ENCODE measurements at regions not wholly inside any gene's neighbourhood (a gene's known extent, or its start where the extent isn't known, plus 50 kb on each side); places are given as distances from the start of the nearest gene placed in this dataset.

DNA sequence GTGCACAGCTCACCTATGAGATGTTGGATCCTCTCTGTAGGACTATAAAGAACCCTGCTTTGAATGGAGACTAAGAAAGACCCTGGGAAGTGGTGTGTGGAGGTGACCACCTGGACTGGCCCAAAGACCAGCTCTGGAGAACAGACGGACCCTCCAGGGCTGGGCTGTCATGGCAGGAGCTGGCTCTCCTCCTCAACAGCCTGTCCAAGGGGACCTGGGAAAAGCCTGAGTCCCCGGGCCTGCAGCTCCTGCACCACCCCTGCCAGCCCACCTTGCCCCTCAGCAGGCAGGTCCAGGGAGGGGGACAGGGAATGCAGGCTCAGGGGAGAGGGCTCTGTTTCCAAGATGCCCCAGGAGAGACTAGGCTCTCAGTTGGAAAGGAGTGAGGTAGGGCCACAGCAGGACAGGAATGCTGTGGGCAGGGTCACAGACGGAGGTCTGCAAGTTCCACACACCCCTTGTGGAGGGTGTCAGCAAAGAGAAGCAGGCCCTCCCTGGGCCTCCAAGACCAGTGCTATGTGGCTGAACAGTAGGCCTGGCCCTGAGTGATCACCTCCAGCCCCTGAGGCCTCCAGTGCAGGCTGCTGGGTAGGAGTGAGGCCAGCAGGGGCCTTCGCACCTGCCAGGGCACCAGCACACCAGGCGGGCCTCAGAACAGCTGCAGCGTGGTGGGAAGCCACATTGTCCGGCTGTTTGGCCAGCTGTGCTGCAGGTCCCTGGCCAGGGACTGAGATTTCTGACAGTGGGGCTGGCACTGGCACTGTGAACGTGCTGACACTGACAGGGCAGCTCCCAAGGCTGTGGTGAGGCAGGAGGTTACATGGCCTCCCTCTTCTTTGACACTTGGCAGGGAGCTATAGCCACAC, 86.4 kb upstream of the OTOS start:
- DNase-seq (ENCODE audit: low read depth) = no peak

DNA sequence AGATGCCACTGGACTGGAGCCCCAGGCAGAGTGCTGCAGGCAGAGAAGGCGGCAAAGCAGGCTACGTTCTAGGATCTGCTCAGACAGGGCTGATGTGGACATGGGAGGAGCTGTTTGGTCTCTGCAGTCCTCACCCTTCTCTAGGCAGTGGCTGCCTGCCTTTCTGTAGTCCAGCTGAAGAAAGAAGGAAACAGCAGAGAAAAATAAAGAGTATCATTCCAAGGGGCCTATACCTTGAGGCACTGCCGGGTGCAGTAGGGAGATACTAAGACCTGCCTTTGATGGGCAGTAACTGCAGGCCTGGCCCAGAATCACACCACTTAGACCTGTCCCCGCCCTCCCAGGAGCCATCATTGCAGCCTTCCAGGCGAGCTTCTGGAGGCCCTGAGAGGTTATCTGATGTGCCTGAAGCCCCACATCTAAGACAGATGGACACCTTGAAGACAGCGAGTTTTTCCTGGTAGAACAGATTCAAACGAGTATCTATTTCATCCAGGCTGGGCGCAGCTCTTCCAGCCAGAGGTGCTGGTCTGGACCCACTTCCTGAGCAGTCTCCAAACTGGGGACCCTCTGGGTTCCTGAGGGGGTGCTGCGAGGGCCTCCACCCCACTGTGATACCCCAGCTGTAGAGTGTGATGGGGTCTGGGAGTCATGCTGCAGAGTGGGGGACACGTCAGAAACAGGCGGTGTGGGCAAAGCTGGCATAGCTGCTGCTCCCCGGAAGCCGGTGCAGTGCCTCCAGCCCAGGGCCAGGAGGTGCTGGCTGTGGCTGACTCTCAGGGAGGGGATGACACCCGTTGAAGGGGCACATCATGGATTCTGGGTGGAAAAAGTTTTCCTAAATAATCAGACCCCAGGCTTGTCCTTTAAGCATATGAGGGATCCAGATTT, 87.3 kb upstream of the OTOS start:
- DNase-seq (ENCODE audit: low read depth) = no peak

DNA sequence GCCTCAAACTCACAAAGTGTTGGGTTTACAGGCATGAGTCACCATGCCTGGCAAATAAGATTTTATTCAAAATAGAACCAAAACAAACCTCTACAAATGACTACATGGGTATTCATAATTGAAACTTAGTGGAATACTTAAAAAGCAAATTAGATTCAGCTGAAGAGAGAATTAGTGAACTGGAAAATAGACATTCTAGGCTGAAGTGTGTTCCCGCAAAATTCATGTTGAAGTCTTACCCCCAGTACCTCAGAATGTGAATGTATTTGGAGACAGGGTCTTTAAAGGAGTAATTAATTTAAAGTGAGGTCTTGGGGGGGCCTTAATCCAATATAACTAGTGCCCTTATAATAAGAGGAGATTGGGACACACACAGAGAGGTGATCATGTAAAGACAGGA, 88.5 kb upstream of the OTOS start:
- DNase-seq (ENCODE audit: low read depth) = no peak

DNA sequence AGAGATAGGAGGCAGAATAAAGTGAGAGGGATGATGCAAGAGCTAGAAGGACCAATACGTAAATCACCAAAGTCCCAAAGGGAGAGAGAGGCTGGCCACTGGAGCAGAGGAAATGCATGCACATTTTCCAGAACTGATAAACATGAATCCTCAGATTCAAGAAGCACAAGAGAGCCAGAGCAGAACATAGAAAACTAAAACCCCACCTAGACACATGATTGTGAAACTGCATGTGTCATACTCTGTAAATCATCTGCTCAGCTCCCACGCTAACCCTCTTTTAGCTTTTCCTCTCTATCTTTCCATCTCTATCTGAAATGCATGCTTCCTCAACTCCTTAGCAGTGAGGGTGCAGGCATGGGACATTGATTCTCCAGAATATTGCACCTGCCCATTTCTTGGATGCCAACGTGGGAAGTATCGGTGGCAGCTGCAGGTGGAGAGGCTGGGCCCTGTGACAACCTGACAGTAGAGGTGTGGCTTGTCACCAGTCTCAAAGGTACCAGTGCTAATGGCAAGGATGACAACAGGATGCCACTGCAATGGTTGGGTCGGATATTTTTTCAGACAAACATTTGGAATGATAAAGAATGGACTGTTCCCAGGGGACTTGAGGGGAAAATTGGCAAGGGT, 89.3 kb upstream of the OTOS start:
- DNase-seq (ENCODE audit: low read depth) = no peak

DNA sequence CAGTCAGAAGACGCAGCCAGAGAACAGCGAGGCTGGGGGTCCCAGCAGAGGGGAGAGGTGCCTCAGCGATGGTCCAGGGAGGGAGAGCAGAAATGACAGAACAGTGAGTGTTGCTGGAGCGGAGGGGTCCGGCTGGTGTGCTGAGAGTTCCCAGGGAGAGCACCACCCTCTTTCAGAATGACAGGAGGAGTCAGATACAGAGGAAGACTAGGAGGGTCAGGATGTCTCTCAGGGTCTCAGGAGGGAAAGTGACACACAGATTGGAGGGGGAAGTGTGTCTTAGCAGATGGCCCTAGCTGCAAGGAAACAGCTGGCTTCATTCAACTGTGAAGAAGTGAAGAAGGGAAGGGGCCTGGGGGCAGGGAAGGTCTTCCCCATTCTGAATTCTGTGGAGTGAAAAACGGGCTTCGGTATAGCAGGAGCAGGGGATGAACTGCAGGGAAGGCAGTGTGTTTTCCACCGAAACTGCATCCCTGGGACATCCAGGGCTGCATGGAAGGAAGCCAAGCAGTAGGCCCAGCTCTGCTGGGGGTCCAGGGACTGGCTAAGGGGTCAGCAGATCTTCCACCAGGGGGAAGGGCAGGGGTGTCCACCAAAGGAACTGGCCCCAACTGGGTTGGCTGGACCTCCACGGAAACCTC, 90.0 kb upstream of the OTOS start:
- DNase-seq (ENCODE audit: low read depth) = no peak

DNA sequence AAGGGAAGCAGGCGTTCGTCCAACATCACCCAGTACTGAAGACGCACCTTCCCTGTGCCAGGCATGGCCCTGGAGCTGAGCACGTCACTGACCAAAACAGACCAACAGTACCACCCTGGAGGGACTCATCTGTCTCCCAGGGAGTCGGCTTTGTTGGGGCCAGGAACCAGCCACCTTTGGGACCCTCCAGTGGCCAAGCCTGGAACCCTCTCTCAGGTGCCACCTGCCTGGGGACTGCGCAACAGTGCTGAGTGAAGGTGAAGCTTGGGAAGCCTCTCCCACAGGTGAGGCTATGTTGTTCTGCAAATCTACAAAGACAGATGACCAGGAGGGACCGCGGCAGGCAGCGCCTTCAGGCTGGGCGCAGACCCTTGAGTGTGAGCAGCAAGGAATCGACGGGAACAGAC, 91.4 kb upstream of the OTOS start:
- no peak for DNase-seq (ENCODE audit: low read depth)

DNA sequence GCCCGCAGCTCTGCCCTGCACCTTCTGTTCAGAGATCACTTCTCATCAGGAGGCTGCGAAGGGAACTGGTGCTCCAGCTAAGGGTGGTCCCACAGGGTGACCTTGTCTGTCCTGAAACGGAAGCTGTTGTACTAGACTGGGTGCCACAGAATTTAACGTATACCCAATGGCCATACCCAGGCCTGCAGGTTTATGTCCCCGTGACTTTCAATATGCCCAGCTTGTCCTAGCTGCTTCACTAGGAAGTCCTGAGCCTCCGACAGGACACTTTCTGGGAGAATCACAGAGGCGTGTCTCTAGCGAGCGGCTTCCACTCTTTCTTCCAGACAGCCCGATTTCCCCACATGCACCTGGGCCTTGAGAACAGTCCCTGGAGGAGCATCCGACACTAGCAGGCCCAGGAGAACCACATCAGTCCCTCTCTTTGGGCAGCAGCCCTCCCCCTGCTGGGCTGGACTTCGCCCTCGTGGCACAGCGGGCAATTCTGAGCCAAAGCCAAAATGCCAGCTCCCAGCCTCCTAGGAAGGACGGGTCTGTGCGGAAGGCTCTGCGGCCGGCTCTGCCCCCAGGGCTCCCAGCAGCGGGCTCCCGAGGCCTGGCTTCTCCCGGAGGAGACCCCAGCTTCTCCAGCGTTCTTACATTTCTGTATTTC, 91.9 kb upstream of the OTOS start:
- DNase-seq (ENCODE audit: low read depth) = no peak

DNA sequence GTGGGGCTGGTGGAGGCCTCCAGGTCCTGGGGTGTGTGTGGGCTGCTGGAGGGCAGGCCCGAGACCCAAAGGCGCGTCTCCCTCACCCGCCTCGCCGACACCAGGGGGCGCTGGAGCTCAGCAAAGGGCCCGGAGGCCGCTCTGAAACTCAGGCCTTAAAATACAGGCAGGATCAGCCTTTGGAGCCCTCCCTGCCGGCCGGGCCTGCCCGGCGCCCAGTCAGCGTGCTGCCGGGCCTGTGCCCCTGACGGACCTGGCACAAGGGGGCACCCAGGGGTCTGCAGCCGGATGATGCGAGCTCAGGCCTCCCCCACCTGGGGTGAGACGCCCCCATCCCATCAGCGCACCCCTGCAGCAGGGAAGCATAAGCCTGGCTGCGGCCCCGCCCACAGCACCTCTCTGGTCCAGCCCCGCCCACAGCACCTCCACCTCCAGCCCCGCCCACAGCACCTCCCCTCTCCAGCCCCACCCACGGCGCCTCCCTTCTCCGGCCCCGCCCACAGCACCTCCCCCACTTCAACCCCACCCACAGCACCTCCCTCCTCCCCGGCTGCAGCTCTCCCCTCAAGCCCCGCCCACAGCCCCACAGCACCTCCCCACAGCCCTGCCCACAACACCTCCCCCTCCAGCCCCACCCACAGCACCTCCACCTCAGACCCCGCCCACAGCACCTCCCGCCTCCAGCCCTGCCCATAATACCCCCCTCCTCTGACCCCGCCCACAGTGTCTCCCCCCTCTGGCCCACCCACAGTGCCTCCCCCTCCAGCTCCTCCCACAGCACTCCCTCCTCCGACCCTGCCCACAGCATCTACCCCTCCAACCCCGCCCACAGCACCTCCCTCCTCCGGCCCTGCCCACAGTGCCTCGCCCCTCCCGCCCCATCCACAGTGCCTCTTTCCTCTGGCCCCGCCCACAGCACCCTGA, 92.8 kb upstream of the OTOS start:
- peak; percentile 52 for DNase-seq (ENCODE audit: low read depth)

DNA sequence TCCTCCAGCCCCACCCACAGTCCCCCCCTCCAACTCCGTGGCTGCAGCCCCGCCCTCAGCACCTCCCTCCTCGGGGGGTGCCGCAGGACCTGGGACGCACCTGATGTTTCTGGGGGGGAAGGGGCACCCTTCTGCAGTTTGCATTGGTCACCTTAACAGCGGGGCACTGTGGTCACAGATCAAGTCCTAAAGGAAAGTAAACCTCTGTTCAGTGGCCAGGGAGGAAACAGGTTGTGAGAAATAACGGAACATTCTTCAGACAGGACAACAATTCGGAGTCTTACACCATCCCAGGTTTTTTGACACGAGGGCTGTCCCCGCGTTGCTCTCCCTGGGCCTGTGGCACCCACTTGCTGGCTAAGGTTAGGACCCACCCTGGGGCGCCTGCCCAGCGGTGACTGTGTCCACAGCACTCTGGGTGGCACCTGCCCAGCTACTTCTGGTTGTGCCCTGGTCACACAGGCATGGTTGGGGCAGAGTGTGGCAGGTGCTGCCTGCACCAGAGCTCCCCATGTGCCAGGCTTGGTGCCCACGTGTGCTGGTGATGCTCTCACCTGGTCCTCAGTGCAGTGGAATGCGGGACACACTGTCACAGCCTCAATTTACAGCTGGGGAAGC, 93.5 kb upstream of the OTOS start:
- DNase-seq (ENCODE audit: low read depth) = no peak

DNA sequence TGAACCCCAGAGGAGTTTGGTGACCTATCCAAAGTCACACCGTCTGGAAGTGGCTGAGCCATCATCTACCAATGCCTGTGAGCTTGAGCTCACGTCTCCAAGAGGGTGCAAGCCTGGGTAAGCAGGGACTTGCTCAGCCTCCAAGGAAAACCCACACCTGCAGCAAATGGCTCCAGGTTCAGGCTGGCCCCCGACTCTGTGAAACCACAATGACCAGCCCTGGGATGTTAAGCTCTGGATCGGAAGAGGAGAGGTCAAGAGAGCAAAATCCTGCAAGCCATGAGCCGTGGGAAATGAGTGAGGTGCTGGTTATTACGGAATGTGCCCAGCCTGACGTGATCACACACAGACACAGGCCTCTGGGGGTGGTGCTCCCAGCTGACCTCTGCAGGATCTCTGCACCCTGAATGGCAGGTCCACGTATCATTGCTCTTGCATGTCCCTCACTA, 94.1 kb upstream of the OTOS start:
- DNase-seq (ENCODE audit: low read depth) = no peak

DNA sequence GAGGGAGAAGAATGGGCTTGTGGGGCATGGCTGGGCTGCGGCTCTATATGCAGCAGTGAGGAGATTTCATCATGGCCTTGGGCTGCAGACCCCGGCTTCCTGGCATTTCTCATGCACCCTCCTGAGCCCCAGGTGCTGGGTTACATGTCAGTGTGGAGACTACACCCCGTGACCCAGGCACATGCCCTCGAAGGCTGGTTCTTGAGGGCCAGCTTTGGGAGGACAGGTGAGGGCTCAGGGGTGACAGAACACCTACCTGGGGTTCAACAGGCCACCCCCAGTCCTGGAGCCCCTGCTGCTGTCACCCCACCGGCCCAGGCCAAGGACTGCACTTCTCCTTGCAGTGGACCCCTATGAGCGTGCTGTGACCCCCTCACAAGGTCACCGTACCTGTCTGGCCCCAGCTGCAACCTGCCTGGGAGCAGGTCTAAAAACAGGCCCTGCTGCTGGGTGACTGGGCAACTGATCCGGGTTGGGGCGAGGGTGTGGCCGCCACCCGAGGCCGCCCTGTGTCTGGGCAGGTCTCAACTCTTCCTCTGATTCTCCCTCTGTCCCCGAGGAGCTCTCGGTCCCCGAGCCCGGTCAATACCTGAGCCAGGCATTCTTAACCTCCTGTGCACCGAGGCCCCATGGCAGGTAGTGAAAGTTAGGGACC, 94.8 kb upstream of the OTOS start:
- DNase-seq (ENCODE audit: low read depth) = no peak

DNA sequence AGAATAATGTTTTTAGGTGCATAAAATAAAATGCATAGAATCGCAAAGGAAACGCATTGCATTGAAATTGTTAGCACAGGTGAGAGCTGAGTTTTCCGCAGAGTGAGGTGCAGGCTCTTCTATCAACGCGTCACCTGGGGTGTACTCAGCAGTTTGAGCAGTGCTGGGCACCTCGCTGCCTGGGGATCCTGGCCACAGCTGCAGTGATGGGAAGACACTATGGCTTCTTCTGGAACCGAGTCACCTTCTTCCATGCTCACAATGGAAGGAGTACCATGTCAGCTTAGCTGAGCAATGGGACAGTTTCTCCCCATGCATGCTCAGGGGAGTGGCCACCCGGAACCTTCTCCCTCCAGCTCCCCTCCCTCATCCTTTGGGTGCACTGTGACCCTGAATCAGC, 95.4 kb upstream of the OTOS start:
- DNase-seq (ENCODE audit: low read depth) = no peak

DNA sequence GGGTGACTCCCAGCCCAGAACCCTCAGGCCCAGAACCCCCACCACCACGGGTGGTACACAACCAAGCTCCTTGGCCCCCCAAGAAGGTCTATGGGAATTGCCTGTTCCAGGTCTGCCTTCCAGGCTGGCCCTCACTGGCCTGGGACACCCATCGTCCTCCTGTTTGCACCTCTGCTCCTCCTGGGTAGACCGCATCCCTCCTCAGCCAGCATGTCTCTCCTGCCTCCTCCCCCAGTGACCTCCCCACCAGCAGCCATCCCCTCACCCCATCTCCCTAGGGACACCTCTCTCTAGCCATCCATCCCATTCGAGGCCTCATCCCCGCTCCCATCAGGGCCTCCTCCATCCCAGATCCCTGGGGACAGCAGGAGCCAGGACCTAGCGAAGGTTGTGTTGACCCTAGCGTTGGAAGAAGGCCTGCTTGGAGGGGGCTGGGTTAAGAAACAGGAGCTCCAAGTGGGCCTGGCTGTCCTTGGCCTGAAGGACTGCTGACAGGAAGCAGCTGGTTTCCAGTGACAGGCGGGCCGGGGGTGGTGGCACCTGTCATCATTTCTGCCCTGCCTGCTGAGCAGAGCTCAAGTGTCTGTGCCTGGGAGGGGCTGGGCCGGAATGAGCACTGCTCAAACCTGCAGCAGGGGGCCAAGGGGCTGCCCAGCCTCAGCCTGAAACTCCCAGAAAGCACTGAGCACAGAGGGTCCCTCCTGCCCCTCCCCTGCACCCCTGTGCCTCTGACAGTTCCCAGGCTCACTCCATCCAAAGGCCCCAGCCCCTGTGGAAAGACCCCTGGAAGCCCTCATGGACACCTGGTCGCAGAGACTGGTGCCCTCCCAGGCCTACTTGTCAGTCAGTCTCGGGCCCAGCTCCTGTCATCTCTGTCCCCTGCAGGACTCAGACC, 96.0 kb upstream of the OTOS start:
- DNase-seq (ENCODE audit: low read depth) = no peak

DNA sequence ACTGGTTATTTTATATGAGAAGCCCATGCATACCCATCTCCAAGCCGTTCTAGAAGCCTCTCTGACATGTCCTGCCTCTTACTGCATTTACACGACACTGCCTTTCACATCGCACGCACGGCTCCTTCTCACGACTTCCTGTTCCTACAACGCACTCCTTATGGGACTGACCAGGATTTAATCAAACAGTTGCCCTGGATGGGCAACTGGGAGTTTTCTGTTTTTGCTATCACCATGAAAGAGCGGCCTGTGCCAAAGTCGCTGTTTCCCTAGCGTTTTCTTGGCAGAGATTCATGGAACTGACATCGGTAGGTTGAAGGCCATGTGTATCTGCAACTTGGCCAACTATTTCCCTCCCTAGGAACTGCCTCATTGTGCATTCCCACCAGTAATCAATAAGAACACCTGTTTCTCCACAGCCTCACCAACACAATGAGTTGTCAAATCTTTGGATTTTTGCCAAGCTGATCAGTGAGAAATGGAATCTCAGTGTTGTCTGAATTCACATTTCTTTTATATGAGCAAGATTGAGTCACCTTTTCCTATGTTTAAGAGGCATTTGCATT, 97.2 kb upstream of the OTOS start:
- no peak for DNase-seq (ENCODE audit: low read depth)

DNA sequence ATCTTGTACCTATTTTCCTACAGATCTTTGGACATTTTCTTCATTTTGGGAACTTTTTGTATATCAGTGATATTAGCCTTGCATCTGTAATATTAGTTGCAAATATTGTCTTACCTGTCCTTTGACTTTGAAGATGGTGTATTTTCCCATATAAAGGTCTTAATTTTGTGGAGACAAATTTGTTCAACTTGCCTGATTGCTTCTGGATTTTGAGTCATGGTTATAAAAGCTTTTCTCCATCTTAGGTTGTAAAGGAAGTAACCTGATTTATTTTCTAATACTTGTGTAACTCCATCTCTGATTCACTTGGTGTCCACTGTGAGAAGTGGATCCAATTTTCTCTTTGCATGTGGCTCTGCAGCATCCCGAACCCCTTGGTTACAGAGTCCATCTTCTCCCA, 97.7 kb upstream of the OTOS start:
- no peak for DNase-seq (ENCODE audit: low read depth)

DNA sequence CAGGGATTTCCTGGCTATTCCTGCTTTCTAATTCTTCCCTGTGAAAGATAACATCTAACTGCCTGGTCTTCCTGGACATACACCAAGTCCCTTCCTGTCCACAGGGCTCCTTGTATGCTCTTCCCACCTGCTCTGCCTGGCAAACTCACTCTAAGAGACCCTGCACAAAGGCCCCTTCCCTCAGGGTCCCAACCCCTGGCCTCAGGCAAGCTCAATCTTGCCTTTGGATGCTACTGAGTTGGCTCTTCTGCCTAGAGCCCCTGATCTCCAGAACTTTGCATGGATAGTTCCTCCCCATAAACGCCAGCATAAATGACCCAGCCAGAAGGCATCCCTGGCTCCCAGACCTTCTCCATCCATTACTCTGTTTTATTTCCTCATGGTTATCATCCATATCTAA, 98.3 kb upstream of the OTOS start:
- no peak for DNase-seq (ENCODE audit: low read depth)

DNA sequence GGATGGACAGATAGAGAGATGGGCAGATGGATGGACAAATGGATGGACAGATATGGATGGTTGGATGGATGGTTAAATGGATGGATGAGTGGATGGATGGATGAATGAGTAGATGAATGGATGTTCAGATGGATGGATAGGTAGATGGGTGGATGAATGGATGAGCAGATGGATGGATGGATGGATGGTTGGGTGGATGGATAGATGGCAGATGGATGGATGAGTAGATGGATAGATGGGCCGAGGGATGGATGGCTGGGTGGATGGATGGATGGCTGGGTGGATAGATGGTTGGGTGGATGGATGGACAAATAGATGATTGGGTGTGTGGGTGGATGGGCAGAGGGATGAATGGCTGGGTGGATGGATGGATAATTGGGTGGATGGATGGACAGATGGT, 98.9 kb upstream of the OTOS start:
- no peak for DNase-seq (ENCODE audit: low read depth)

Measured in stimulated activated CD8-positive, alpha-beta memory T cell treated with anti-CD3 and anti-CD28 coated beads, Interleukin-4, amount 100 ng/mL, for 24 hours (primary cell).